Adrenal gland (tissue), 9 donors: ENCODE measurements at regions not wholly inside any gene's neighbourhood (a gene's known extent, or its start where the extent isn't known, plus 50 kb on each side); places are given as distances from the start of the nearest gene placed in this dataset.

Source experiments
- DNase-seq, 7 donors: peaks; one replicate each; pipeline ENCODE4 v3.0.0-alpha.2; 2019 to 2020
- H3K27ac ChIP-seq, 5 donors: fragments of 200-600 bp; sonication (generic) in 4 of 5; 1 replicate in 3 of 5; 2 replicates in 2 of 5; pipeline versions ENCODE4 v1.5.1 to v1.8.0; 2016 to 2020; ENCODE audit warnings: mild to moderate bottlenecking in 1 of 5
- H3K27me3 ChIP-seq: fragments of 200-600 bp; 2 replicates; pipeline ENCODE4 v1.8.0; 2021
- H3K36me3 ChIP-seq, 2 donors: fragments of 200-600 bp; replicated peaks in 1 of 2; 1 replicate in 1 of 2; 2 replicates in 1 of 2; pipeline versions ENCODE4 v1.5.1 to v1.8.0; 2018 to 2022
- H3K4me1 ChIP-seq, 2 donors: fragments of 200-600 bp; replicated peaks in 1 of 2; 1 replicate in 1 of 2; 2 replicates in 1 of 2; pipeline versions ENCODE4 v1.5.1 to v1.8.0; 2018 to 2021
- H3K4me3 ChIP-seq, 4 donors: fragments of 200-600 bp; sonication (generic) in 3 of 4; one replicate each; pipeline ENCODE4 v1.5.1; 2016 to 2018
- H3K9me3 ChIP-seq, 3 donors: fragments of 200-600 bp; sonication (generic) in 1 of 3; replicated peaks in 1 of 3; 1 replicate in 2 of 3; 2 replicates in 1 of 3; pipeline versions ENCODE4 v1.5.1 to v1.8.0; 2016 to 2021
- CTCF ChIP-seq, 6 experiments: fragments of 450-650 bp in 4 of 6; fragments of 200-600 bp in 2 of 6; sonication (generic) in 1 of 6; IDR thresholded peaks; 1 replicate in 5 of 6; 2 replicates in 1 of 6; pipeline versions ENCODE4 v1.5.1 to v1.8.0; 2016 to 2021; ENCODE audit warnings: antibody characterized with exemption in 6 of 6, mild to moderate bottlenecking in 2 of 6, moderate library complexity in 1 of 6
- POLR2A ChIP-seq, 2 donors: fragments of 450-650 bp; IDR thresholded peaks; one replicate each; pipeline ENCODE4 v1.6.1; 2017; ENCODE audit warnings: antibody characterized with exemption in 2 of 2, mild to moderate bottlenecking in 2 of 2, moderate library complexity in 1 of 2
- WGBS, 4 donors: extraction: QIAGEN DNeasy Blood & Tissue Kit in 2 of 4; methylation state at CpG; one replicate each; pipeline versions ENCODE4 v1.1.5 to v1.1.7; 2013 to 2017; 5-methylcytosine and 5-hydroxymethylcytosine counted together
- intact Hi-C, 2 donors: fragments of 100-400 bp; cut with DNase I; formaldehyde crosslinking; loops; one replicate each; pipeline versions ENCODE4 v1.14.1 to v1.15.0; 2022 to 2023
- donor health status: healthy with polysubstance abuse.
- donor health status: Bipolar disorder and iron deficiency.
- donor health status: DM: yes; HTN: yes; CAD: no.
- donor health status: DM: no; HTN: no; CAD: no.
- donor health status: DM: no; HTN: no; CAD: no.

GRCh38 chr2:150309311-150310080 lies 178.0 kb downstream of the RND3 start:
- no peak overlapping the region for H3K27ac ChIP-seq
- TF ChIP-seq POLR2A (IDR thresholded peaks at IDR 0.05) = no peak
- no peak for TF ChIP-seq CTCF (IDR thresholded peaks at IDR 0.05)
- intact Hi-C loops = no loop called here
- no peaks in the 10 kb centered on the region for H3K27me3 ChIP-seq
- no peaks in the 10 kb centered on the region for H3K4me1 ChIP-seq
- WGBS, 4 donors = 54 to 100% (median 54%) methylated on average over 1 to 3 of the region's 3 CpGs
- DNase-seq = peak in 2 of 7 donors; percentile 18 to 22
- no peaks in the 10 kb centered on the region for H3K9me3 ChIP-seq
- H3K36me3 ChIP-seq = no peaks in the 10 kb centered on the region
- H3K4me3 ChIP-seq = no peak overlapping the region

DNA sequence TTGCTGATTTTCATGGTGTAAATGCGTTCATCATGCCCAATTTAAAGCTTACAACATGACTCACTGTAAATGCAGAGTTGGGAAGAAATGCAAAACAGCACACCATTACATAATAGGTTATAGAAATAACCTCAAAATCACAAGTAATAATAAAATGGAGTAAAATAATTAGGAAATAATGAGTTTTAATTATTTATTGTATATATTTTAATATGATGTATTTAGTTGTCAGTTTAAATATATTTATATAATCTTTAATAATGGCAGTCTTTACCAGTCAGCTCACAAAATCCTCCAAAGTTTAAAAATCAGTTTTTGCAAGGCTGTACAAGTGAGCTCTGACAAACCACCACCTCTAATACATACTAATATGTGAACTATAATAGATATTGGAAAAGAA lies 180.2 kb downstream of the RND3 start:
- no peak overlapping the region for H3K27ac ChIP-seq
- WGBS, 4 donors = 85 to 88% (median 86%) methylated on average over 1 of the region's 1 CpG
- H3K27me3 ChIP-seq = no peaks in the 10 kb centered on the region
- no peaks in the 10 kb centered on the region for H3K36me3 ChIP-seq
- intact Hi-C loops = no loop called here
- no peak overlapping the region for H3K4me3 ChIP-seq
- TF ChIP-seq CTCF (IDR thresholded peaks at IDR 0.05) (no peak), POLR2A (IDR thresholded peaks at IDR 0.05) (no peak)
- H3K4me1 ChIP-seq = no peaks in the 10 kb centered on the region
- H3K9me3 ChIP-seq = peaks cover 0 to 11% (median 0%) of the 10 kb centered on the region in 3 donors
- no peak for DNase-seq

GRCh38 chr2:150303281-150303680 lies 184.2 kb downstream of the RND3 start:
- 69 to 80% (median 74%) methylated on average over 1 of the region's 1 CpG for WGBS, 4 donors
- peaks cover 0 to 11% (median 0%) of the 10 kb centered on the region in 3 donors for H3K9me3 ChIP-seq
- intact Hi-C loops = no loop called here
- no peak overlapping the region for H3K4me3 ChIP-seq
- H3K4me1 ChIP-seq = no peaks in the 10 kb centered on the region
- TF ChIP-seq POLR2A (IDR thresholded peaks at IDR 0.05) (no peak), CTCF (IDR thresholded peaks at IDR 0.05) (no peak)
- no peak overlapping the region for H3K27ac ChIP-seq
- no peak for DNase-seq
- no peaks in the 10 kb centered on the region for H3K36me3 ChIP-seq
- H3K27me3 ChIP-seq = no peaks in the 10 kb centered on the region

DNA sequence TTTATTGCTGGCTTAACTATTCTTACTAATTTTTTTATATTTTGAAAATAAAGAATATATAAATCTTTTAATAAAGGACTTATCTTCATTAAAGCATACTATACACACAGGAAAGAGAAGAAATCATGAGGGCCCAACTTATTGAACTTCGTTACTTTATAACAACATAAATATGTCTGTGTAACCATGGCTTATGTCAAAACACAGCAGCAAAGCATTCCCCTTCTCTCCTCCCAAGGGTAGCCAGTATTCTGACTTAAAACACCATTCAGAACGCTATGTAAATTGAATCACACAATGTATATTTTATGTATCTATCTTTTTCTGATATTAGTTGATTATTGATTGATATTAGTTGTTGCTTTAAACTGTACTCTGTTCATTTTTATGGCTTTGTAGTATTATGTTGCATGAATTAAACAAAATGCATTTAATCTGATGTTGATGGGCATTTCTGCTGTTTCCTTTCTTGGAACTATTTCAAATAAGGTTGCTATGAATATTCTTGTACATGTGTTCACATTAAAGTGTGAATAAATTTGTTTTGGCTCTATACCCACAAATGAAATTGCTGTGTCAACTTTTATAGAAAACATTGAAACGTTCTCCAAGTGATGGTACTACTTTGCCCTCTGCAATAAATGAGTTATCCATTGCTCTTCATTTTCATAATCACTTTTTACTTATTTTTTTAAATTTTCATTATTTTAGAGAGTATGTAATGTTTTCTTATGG lies 188.7 kb downstream of the RND3 start:
- Histone ChIP-seq H3K4me3 (no peak overlapping the region), H3K9me3 (peaks cover 0 to 11% (median 8%) of the 10 kb centered on the region in 3 donors), H3K4me1 (no peaks in the 10 kb centered on the region), H3K27me3 (no peaks in the 10 kb centered on the region), H3K36me3 (no peaks in the 10 kb centered on the region), H3K27ac (no peak overlapping the region)
- TF ChIP-seq POLR2A (IDR thresholded peaks at IDR 0.05) = no peak
- TF ChIP-seq CTCF (IDR thresholded peaks at IDR 0.05) = no peak
- DNase-seq = no peak
- WGBS, 4 donors = 79 to 88% (median 82%) methylated on average over 3 of the region's 3 CpGs
- intact Hi-C loops = no loop called here
